ENCODE measurements at regions not wholly inside any gene's neighbourhood (a gene's known extent, or its start where the extent isn't known, plus 50 kb on each side); places are given as distances from the start of the nearest gene placed in this dataset.

DNA sequence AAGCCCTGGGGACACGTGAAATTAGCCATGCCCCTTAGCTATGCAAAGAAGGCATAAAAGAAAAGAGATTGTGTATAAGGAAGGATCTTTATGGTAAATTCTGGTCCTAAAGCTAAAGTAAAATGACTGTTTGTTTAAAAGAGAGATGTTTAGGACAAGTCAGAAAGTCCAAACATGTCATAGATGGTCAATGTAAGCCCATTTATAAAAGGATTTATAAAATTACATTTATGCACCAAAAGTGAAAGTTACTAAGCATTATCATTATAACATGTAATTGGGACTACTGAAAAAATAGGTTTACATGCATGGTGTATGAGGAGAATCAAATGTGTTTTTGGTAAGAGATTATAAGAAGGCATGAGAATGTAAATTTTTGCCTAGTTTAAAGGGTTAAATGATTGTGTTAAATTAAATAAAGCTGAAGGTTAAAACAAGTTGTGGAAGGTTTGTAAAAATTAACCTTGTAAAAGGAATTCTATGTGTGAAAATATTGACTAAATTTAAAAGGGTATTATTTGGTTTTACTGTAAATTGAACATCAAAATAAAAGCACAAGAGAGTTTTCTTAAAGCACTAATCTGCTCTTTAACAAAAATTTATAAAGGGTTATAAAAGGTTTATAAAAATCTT, 50.4 kb upstream of the TSPAN8 start:
- H3K27ac ChIP-seq (ENCODE audit: extremely low read length, insufficient read depth, low read length) = no peak overlapping the region
- FAIRE-seq (no peak), DNase-seq (ENCODE audit: low spot score) (no peak), ATAC-seq (no peak)
- H3K79me2 ChIP-seq (ENCODE audit: insufficient read depth, low read length) = no peaks in the 10 kb centered on the region
- no peak overlapping the region for H3K4me2 ChIP-seq (ENCODE audit: low read depth, low read length)
- H3K9ac ChIP-seq (ENCODE audit: insufficient read depth, low read depth, low read length) = no peak overlapping the region
- no peak overlapping the region for H3K4me3 ChIP-seq (replicated peaks in 1 of 3; ENCODE audit: insufficient read depth in 1 of 3, low read depth in 2 of 3, low read length in 3 of 3)
- intact Hi-C loops (cut with micrococcal nuclease; ENCODE audit: unreplicated experiment) = no loop called here
- peaks cover 34% of the 10 kb centered on the region for H3K9me3 ChIP-seq (ENCODE audit: low read length)
- no peaks in the 10 kb centered on the region for H3K4me1 ChIP-seq (ENCODE audit: insufficient read depth, low read length)
- 0% methylated on average over 1 of the region's 1 CpG for WGBS (ENCODE audit: low lambda C conversion rate)
- ChIA-PET POLR2A (no interaction called here), CTCF (ENCODE audit: low intra/inter-chr PET ratio, low total read pairs) (no interaction called here)
- no peak overlapping the region for H2AFZ ChIP-seq (ENCODE audit: low read length)
- in situ Hi-C loops (cut with HindIII; ENCODE audit: extremely low pct_ligation_motif_present, low pct_unique_long_range_greater_than_20kb) = no loop called here
- no TSS peak for BruUV-seq (replicated peaks)
- H3K36me3 ChIP-seq (replicated peaks in 1 of 2; ENCODE audit: control insufficient read depth in 1 of 2, insufficient read depth in 2 of 2, low read length in 2 of 2) = no peaks in the 10 kb centered on the region
- no peaks in the 10 kb centered on the region for H3K27me3 ChIP-seq (ENCODE audit: control insufficient read depth in 1 of 2, insufficient read depth in 2 of 2, low read length in 2 of 2)
- H4K20me1 ChIP-seq (ENCODE audit: insufficient read depth, low read length) = no peaks in the 10 kb centered on the region
- no peak for TF ChIP-seq ZNF672 (CRISPR knock-in tag; IDR thresholded peaks at IDR 0.05)
- TF ChIP-seq PLRG1 (conservative IDR thresholded peaks at IDR 0.05) = no peak
- TF ChIP-seq EHMT2 (IDR thresholded peaks at IDR 0.05; ENCODE audit: borderline replicate concordance, low read depth, low read length) = no peak
- TF ChIP-seq, protein P1, sequence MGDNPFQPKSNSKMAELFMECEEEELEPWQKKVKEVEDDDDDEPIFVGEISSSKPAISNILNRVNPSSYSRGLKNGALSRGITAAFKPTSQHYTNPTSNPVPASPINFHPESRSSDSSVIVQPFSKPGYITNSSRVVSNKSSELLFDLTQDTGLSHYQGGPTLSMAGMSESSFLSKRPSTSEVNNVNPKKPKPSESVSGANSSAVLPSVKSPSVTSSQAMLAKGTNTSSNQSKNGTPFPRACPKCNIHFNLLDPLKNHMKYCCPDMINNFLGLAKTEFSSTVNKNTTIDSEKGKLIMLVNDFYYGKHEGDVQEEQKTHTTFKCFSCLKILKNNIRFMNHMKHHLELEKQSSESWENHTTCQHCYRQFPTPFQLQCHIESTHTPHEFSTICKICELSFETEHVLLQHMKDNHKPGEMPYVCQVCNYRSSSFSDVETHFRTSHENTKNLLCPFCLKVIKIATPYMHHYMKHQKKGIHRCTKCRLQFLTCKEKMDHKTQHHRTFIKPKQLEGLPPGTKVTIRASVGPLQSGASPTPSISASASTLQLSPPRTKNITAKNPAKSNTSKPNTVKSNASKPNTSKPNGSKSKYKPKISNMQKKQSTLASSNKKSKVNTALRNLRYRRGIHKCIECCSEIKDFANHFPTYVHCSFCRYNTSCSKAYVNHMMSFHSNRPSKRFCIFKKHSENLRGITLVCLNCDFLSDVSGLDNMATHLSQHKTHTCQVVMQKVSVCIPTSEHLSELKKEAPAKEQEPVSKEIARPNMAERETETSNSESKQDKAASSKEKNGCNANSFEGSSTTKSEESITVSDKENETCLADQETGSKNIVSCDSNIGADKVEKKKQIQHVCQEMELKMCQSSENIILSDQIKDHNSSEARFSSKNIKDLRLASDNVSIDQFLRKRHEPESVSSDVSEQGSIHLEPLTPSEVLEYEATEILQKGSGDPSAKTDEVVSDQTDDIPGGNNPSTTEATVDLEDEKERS (CRISPR knock-in tag; IDR thresholded peaks at IDR 0.05) = no peak
- TF ChIP-seq, protein P2, sequence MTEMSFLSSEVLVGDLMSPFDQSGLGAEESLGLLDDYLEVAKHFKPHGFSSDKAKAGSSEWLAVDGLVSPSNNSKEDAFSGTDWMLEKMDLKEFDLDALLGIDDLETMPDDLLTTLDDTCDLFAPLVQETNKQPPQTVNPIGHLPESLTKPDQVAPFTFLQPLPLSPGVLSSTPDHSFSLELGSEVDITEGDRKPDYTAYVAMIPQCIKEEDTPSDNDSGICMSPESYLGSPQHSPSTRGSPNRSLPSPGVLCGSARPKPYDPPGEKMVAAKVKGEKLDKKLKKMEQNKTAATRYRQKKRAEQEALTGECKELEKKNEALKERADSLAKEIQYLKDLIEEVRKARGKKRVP (CRISPR knock-in tag; IDR thresholded peaks at IDR 0.05) = no peak
- no peak for TF ChIP-seq HNRNPH1 (optimal IDR thresholded peaks at IDR 0.05; ENCODE audit: low read depth, low read length)
- no peak for TF ChIP-seq ZFP41 (CRISPR knock-in tag; IDR thresholded peaks at IDR 0.05; ENCODE audit: borderline replicate concordance)
- no peak for TF ChIP-seq ZNF260 (CRISPR knock-in tag; IDR thresholded peaks at IDR 0.05; ENCODE audit: borderline replicate concordance, low read depth)
- TF ChIP-seq TOPORS (CRISPR knock-in tag; IDR thresholded peaks at IDR 0.05) = 0 out of 2 replicates have a peak, but pooled peaks have one; percentile 31
- TF ChIP-seq ZNF724P (CRISPR knock-in tag; IDR thresholded peaks at IDR 0.05; ENCODE audit: borderline replicate concordance) = peak; percentile 34; the same call in 1 of the 2 replicates
- TF ChIP-seq, protein P3, sequence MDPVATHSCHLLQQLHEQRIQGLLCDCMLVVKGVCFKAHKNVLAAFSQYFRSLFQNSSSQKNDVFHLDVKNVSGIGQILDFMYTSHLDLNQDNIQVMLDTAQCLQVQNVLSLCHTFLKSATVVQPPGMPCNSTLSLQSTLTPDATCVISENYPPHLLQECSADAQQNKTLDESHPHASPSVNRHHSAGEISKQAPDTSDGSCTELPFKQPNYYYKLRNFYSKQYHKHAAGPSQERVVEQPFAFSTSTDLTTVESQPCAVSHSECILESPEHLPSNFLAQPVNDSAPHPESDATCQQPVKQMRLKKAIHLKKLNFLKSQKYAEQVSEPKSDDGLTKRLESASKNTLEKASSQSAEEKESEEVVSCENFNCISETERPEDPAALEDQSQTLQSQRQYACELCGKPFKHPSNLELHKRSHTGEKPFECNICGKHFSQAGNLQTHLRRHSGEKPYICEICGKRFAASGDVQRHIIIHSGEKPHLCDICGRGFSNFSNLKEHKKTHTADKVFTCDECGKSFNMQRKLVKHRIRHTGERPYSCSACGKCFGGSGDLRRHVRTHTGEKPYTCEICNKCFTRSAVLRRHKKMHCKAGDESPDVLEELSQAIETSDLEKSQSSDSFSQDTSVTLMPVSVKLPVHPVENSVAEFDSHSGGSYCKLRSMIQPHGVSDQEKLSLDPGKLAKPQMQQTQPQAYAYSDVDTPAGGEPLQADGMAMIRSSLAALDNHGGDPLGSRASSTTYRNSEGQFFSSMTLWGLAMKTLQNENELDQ (CRISPR knock-in tag; IDR thresholded peaks at IDR 0.05; ENCODE audit: borderline replicate concordance) = no peak
- TF ChIP-seq, protein P4, sequence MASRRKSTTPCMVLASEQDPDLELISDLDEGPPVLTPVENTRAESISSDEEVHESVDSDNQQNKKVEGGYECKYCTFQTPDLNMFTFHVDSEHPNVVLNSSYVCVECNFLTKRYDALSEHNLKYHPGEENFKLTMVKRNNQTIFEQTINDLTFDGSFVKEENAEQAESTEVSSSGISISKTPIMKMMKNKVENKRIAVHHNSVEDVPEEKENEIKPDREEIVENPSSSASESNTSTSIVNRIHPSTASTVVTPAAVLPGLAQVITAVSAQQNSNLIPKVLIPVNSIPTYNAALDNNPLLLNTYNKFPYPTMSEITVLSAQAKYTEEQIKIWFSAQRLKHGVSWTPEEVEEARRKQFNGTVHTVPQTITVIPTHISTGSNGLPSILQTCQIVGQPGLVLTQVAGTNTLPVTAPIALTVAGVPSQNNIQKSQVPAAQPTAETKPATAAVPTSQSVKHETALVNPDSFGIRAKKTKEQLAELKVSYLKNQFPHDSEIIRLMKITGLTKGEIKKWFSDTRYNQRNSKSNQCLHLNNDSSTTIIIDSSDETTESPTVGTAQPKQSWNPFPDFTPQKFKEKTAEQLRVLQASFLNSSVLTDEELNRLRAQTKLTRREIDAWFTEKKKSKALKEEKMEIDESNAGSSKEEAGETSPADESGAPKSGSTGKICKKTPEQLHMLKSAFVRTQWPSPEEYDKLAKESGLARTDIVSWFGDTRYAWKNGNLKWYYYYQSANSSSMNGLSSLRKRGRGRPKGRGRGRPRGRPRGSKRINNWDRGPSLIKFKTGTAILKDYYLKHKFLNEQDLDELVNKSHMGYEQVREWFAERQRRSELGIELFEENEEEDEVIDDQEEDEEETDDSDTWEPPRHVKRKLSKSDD (CRISPR knock-in tag; IDR thresholded peaks at IDR 0.05; ENCODE audit: low read depth) = no peak
- TF ChIP-seq, protein P5, sequence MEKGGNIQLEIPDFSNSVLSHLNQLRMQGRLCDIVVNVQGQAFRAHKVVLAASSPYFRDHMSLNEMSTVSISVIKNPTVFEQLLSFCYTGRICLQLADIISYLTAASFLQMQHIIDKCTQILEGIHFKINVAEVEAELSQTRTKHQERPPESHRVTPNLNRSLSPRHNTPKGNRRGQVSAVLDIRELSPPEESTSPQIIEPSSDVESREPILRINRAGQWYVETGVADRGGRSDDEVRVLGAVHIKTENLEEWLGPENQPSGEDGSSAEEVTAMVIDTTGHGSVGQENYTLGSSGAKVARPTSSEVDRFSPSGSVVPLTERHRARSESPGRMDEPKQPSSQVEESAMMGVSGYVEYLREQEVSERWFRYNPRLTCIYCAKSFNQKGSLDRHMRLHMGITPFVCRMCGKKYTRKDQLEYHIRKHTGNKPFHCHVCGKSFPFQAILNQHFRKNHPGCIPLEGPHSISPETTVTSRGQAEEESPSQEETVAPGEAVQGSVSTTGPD (CRISPR knock-in tag; IDR thresholded peaks at IDR 0.05) = no peak
